Fibroblast of lung (primary cell): ENCODE measurements at regions not wholly inside any gene's neighbourhood (a gene's known extent, or its start where the extent isn't known, plus 50 kb on each side); places are given as distances from the start of the nearest gene placed in this dataset.

Experiments
- DNase-seq, 2 donors: peaks; one replicate each; pipeline versions ENCODE4 v3.0.0 to v3.0.0-alpha.2; 2010; ENCODE audit warnings: low read depth in 2 of 2
- H2AFZ ChIP-seq: 2 replicates; pipeline ENCODE4 v1.5.1; 2012; ENCODE audit warnings: low read length, control low read depth, inconsistent platforms
- H3K27ac ChIP-seq: 2 replicates; pipeline ENCODE4 v1.5.1; 2011; ENCODE audit warnings: low read length, control low read depth; ENCODE audit not compliant: insufficient read depth
- H3K27me3 ChIP-seq: 2 replicates; pipeline ENCODE4 v1.5.1; 2011; ENCODE audit warnings: mild to moderate bottlenecking, low read length; ENCODE audit not compliant: control insufficient read depth, insufficient read depth
- H3K36me3 ChIP-seq: 2 replicates; pipeline ENCODE4 v1.5.1; 2011; ENCODE audit warnings: low read length; ENCODE audit not compliant: control insufficient read depth, insufficient read depth
- H3K4me1 ChIP-seq: 2 replicates; pipeline ENCODE4 v1.5.1; 2011; ENCODE audit warnings: low read length; ENCODE audit not compliant: control insufficient read depth, insufficient read depth; ENCODE audit errors: extremely low read depth
- H3K4me2 ChIP-seq: 2 replicates; pipeline ENCODE4 v1.5.1; 2011; ENCODE audit warnings: low read length, control low read depth; ENCODE audit not compliant: insufficient read depth; ENCODE audit errors: extremely low read depth
- H3K4me3 ChIP-seq, 4 experiments: fragments of 200-600 bp in 1 of 4; sonication (generic) in 1 of 4; replicated peaks in 1 of 4; 2 replicates each; pipeline ENCODE4 v1.5.1; 2011 to 2016; ENCODE audit warnings: low read length in 4 of 4, low read depth in 3 of 4, mild to moderate bottlenecking in 3 of 4, control low read depth in 2 of 4, inconsistent platforms in 1 of 4, mixed read lengths in 1 of 4; ENCODE audit not compliant: insufficient read depth in 1 of 4; ENCODE audit errors: control extremely low read depth in 1 of 4
- H3K79me2 ChIP-seq: 2 replicates; pipeline ENCODE4 v1.5.1; 2012; ENCODE audit warnings: mild to moderate bottlenecking, low read length, inconsistent platforms; ENCODE audit not compliant: control insufficient read depth, insufficient read depth
- H3K9ac ChIP-seq: 2 replicates; pipeline ENCODE4 v1.5.1; 2011; ENCODE audit warnings: mild to moderate bottlenecking, low read length, control low read depth; ENCODE audit not compliant: insufficient read depth
- H3K9me3 ChIP-seq: 2 replicates; pipeline ENCODE4 v1.5.1; 2012; ENCODE audit warnings: low read depth, low read length; ENCODE audit not compliant: control insufficient read depth, insufficient read depth
- H4K20me1 ChIP-seq: 2 replicates; pipeline ENCODE4 v1.5.1; 2011; ENCODE audit warnings: low read length; ENCODE audit not compliant: control insufficient read depth, insufficient read depth; ENCODE audit errors: extremely low read depth
- EZH2 ChIP-seq: IDR thresholded peaks from 2 replicates; pipeline ENCODE4 v1.5.1; 2012; ENCODE audit warnings: low read length, control low read depth, mild to moderate bottlenecking; ENCODE audit errors: missing control alignments
- TF ChIP-seq, protein P1 (sequence below), 2 donors: IDR thresholded peaks in 1 of 2; conservative IDR thresholded peaks in 1 of 2; 1 replicate in 1 of 2; 2 replicates in 1 of 2; pipeline ENCODE4 v1.5.1; 2011 to 2012; ENCODE audit warnings: low read length in 2 of 2, control low read depth in 1 of 2, inconsistent platforms in 1 of 2, low read depth in 1 of 2, mild to moderate bottlenecking in 1 of 2

DNA sequence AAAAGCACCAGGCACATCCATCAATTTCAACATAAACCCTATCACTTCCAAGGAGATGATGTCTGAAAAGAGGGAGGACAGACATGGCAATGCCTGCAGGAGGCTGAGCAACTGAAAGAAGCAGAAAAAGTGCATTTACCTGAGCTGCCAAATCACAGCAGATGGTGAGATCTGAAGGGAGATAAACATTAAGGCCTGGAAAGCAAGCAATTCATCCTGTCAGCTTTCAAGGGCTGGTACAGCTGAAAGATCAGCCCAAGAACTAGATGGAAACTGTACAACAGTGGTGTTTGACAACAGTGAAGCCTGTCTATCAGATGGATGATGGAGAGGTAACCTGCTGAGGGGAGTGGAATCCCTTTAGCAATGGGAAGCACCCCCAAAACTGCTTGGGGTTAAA is 433.2 kb upstream of the ZNF608 start:
- no peaks in the 10 kb centered on the region for H4K20me1 ChIP-seq
- no peaks in the 10 kb centered on the region for H3K9me3 ChIP-seq
- no peaks in the 10 kb centered on the region for H3K4me1 ChIP-seq
- H3K36me3 ChIP-seq: no peaks in the 10 kb centered on the region
- DNase-seq: no peak
- no peaks in the 10 kb centered on the region for H3K79me2 ChIP-seq
- TF ChIP-seq, protein P1, sequence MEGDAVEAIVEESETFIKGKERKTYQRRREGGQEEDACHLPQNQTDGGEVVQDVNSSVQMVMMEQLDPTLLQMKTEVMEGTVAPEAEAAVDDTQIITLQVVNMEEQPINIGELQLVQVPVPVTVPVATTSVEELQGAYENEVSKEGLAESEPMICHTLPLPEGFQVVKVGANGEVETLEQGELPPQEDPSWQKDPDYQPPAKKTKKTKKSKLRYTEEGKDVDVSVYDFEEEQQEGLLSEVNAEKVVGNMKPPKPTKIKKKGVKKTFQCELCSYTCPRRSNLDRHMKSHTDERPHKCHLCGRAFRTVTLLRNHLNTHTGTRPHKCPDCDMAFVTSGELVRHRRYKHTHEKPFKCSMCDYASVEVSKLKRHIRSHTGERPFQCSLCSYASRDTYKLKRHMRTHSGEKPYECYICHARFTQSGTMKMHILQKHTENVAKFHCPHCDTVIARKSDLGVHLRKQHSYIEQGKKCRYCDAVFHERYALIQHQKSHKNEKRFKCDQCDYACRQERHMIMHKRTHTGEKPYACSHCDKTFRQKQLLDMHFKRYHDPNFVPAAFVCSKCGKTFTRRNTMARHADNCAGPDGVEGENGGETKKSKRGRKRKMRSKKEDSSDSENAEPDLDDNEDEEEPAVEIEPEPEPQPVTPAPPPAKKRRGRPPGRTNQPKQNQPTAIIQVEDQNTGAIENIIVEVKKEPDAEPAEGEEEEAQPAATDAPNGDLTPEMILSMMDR (conservative IDR thresholded peaks at IDR 0.05 in 1 of 2, IDR thresholded peaks at IDR 0.05 in 1 of 2; ENCODE audit: low read depth in 1 of 2, low read length in 2 of 2): no peak
- TF ChIP-seq EZH2: no peak
- H3K9ac ChIP-seq: no peak overlapping the region
- H2AFZ ChIP-seq: no peak overlapping the region
- no peak overlapping the region for H3K27ac ChIP-seq
- no peak overlapping the region for H3K4me3 ChIP-seq
- no peak overlapping the region for H3K4me2 ChIP-seq
- H3K27me3 ChIP-seq: no peaks in the 10 kb centered on the region

DNA sequence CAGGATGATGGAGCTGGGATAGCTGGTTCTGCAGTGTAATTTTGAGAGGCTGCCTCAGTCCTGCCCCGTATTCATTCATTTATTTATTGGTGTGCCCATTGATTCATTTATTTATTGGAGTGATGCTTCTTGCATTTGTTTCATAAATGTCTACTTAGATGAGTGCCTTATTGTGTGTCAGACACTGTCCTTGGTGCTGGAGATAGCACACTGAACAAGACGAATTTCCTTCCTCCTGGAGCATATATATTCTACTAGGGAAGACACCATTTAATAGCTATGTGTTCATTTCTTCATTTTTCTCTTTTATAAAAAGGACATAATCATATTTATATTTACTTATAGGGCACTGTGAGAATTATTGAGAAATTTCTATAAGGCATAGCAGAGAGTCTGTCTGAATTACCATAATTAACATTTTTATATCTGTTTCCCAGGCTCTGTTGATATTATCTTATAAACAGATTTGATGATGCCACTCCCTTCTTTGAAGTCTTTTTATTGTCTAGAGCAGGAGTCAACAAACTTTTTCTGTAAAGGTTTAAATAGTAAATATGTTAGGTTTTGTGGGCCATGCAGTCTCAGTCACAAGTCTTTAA is 433.9 kb upstream of the ZNF608 start:
- Histone ChIP-seq H3K4me3 (no peak overlapping the region), H3K27ac (no peak overlapping the region), H4K20me1 (no peaks in the 10 kb centered on the region), H3K27me3 (no peaks in the 10 kb centered on the region), H3K4me2 (no peak overlapping the region), H3K79me2 (no peaks in the 10 kb centered on the region), H3K36me3 (no peaks in the 10 kb centered on the region), H3K4me1 (no peaks in the 10 kb centered on the region), H3K9ac (no peak overlapping the region), H2AFZ (no peak overlapping the region), H3K9me3 (no peaks in the 10 kb centered on the region)
- no peak for TF ChIP-seq EZH2
- TF ChIP-seq, protein P1 (conservative IDR thresholded peaks at IDR 0.05 in 1 of 2, IDR thresholded peaks at IDR 0.05 in 1 of 2; ENCODE audit: low read depth in 1 of 2, low read length in 2 of 2): no peak
- DNase-seq: peak; percentile 27 to 46

- Histone ChIP-seq H3K4me1 (no peaks in the 10 kb centered on the region), H3K36me3 (no peaks in the 10 kb centered on the region), H3K9me3 (no peaks in the 10 kb centered on the region), H3K27ac (no peak overlapping the region), H3K79me2 (no peaks in the 10 kb centered on the region), H2AFZ (no peak overlapping the region), H3K9ac (no peak overlapping the region), H3K4me3 (no peak overlapping the region), H3K4me2 (no peak overlapping the region), H3K27me3 (no peaks in the 10 kb centered on the region), H4K20me1 (no peaks in the 10 kb centered on the region)
- DNase-seq: peak in 1 of 2 donors; percentile 23
- TF ChIP-seq, protein P1 (conservative IDR thresholded peaks at IDR 0.05 in 1 of 2, IDR thresholded peaks at IDR 0.05 in 1 of 2; ENCODE audit: low read depth in 1 of 2, low read length in 2 of 2): no peak
- TF ChIP-seq EZH2: no peak
Observed at GRCh38 chr5:125181159-125181558, 434.7 kb upstream of the ZNF608 start.
